Medulla oblongata (tissue), 1 donor: ENCODE measurements at regions not wholly inside any gene's neighbourhood (a gene's known extent, or its start where the extent isn't known, plus 50 kb on each side); places are given as distances from the start of the nearest gene placed in this dataset.

Experiments
- DNase-seq: peaks from one replicate; pipeline ENCODE4 v3.0.0-alpha.2; 2015; ENCODE audit errors: extremely low spot score

- DNase-seq = no peak
Measured at GRCh38 chr6:105459049-105459448, 56.2 kb upstream of the PREP start.

GRCh38 chr6:105458551-105458950, 55.7 kb upstream of the PREP start:
- DNase-seq = no peak

GRCh38 chr6:105458084-105458483, 55.2 kb upstream of the PREP start:
- DNase-seq = no peak

GRCh38 chr6:105453968-105454367, 51.1 kb upstream of the PREP start:
- DNase-seq = peak; percentile 51

- DNase-seq = peak; percentile 46
Measured at GRCh38 chr6:105452924-105453756, 50.3 kb upstream of the PREP start.
